ENCODE measurements at regions not wholly inside any gene's neighbourhood (a gene's known extent, or its start where the extent isn't known, plus 50 kb on each side); places are given as distances from the start of the nearest gene placed in this dataset.

DNA sequence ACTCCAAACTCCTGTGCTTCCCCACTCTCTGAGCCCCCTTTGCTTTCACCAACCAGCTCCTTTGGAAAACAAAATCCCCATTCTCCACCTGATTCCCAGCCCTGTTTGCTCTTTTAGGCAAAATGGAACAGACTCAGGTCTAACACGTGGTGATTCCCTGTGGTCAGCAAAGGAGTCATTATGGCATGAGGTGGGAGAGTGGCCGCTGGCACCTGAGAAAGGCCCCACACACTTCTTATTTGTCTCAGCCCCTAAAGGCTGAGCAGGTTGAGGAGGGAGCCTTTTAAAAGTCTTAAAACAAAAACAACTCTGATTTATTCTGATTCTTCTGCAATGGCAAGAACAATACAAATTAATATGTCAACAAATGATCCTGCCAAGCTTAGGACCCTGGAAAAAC lies 401.2 kb downstream of the TNS1 start:
- no peak for TF ChIP-seq FOXM1 (IDR thresholded peaks at IDR 0.05; ENCODE audit: borderline replicate concordance)
- no peak for TF ChIP-seq HDGF (IDR thresholded peaks at IDR 0.05; ENCODE audit: borderline replicate concordance)
- TF ChIP-seq L3MBTL2 (conservative IDR thresholded peaks at IDR 0.05), result no peak
- TF ChIP-seq SP1 (IDR thresholded peaks at IDR 0.05), result no peak
- TF ChIP-seq ELF4 (IDR thresholded peaks at IDR 0.05), result no peak
- TF ChIP-seq, protein P1, sequence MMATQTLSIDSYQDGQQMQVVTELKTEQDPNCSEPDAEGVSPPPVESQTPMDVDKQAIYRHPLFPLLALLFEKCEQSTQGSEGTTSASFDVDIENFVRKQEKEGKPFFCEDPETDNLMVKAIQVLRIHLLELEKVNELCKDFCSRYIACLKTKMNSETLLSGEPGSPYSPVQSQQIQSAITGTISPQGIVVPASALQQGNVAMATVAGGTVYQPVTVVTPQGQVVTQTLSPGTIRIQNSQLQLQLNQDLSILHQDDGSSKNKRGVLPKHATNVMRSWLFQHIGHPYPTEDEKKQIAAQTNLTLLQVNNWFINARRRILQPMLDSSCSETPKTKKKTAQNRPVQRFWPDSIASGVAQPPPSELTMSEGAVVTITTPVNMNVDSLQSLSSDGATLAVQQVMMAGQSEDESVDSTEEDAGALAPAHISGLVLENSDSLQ (IDR thresholded peaks at IDR 0.05), result no peak
- no peak for TF ChIP-seq TARDBP (IDR thresholded peaks at IDR 0.05)
- no peak for TF ChIP-seq BHLHE40 (IDR thresholded peaks at IDR 0.05; ENCODE audit: borderline replicate concordance)
- TF ChIP-seq FOXA1 (IDR thresholded peaks at IDR 0.05), result no peak

All from HEK293T (cell line).